ENCODE measurements at regions not wholly inside any gene's neighbourhood (a gene's known extent, or its start where the extent isn't known, plus 50 kb on each side); places are given as distances from the start of the nearest gene placed in this dataset.

DNA sequence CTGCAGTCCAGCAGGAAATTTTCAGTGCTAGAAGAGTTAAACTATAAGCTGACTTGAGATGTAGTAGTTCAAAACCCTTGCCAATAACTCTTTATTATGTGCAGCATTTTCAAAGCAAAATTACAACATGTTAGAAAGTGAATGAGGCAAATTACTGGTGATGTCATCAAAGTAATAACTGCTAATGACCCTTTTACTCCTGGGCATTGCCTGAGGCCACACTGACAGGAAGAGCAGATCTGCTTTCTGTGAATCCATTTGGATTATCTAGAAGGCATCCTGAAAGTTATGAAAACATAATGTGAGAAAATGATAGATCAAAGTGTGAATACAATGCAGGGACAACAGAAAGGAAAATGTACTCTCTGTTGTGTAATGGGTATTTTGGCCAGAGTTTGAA, 139.6 kb upstream of the TRIB2 start:
- TF ChIP-seq, protein P1, sequence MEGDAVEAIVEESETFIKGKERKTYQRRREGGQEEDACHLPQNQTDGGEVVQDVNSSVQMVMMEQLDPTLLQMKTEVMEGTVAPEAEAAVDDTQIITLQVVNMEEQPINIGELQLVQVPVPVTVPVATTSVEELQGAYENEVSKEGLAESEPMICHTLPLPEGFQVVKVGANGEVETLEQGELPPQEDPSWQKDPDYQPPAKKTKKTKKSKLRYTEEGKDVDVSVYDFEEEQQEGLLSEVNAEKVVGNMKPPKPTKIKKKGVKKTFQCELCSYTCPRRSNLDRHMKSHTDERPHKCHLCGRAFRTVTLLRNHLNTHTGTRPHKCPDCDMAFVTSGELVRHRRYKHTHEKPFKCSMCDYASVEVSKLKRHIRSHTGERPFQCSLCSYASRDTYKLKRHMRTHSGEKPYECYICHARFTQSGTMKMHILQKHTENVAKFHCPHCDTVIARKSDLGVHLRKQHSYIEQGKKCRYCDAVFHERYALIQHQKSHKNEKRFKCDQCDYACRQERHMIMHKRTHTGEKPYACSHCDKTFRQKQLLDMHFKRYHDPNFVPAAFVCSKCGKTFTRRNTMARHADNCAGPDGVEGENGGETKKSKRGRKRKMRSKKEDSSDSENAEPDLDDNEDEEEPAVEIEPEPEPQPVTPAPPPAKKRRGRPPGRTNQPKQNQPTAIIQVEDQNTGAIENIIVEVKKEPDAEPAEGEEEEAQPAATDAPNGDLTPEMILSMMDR (IDR thresholded peaks at IDR 0.05), result no peak
- no peak for TF ChIP-seq SIN3A (IDR thresholded peaks at IDR 0.05; ENCODE audit: borderline replicate concordance, insufficient read depth, low read depth, low read length)

Measured in Panc1 (cell line).